Hepatocyte (in vitro differentiated cells): ENCODE measurements at regions not wholly inside any gene's neighbourhood (a gene's known extent, or its start where the extent isn't known, plus 50 kb on each side); places are given as distances from the start of the nearest gene placed in this dataset.

Experiments used
- CTCF ChIP-seq: fragments of 200-600 bp; sonication (generic); IDR thresholded peaks from 2 replicates; pipeline ENCODE4 v1.5.1; 2016; ENCODE audit warnings: antibody characterized with exemption, mild to moderate bottlenecking; ENCODE audit not compliant: poor library complexity
- EZH2 ChIP-seq: fragments of 200-600 bp; sonication (generic); IDR thresholded peaks from 2 replicates; pipeline ENCODE4 v1.6.1; 2016; ENCODE audit warnings: antibody characterized with exemption, mild to moderate bottlenecking, borderline replicate concordance

GRCh38 chr6:62808565-62809293, 402.5 kb upstream of the FKBP1C start:
- TF ChIP-seq CTCF (no peak), EZH2 (no peak)
